Lower lobe of right lung (tissue), 2 donors: ENCODE measurements at regions not wholly inside any gene's neighbourhood (a gene's known extent, or its start where the extent isn't known, plus 50 kb on each side); places are given as distances from the start of the nearest gene placed in this dataset.

Source experiments
- ATAC-seq, 2 donors: fragments of 200-7000 bp; cut with Tn5 transposase; one replicate each; pipeline ENCODE4 v1.9.1; 2020 to 2022; ENCODE audit warnings: mild to moderate bottlenecking in 2 of 2, moderate library complexity in 2 of 2
- DNase-seq: peaks from one replicate; pipeline ENCODE4 v3.0.0-alpha.2; 2020
- H3K27ac ChIP-seq: fragments of 200-600 bp; one replicate; pipeline ENCODE4 v1.8.0; 2022
- H3K27me3 ChIP-seq: fragments of 200-600 bp; one replicate; pipeline ENCODE4 v1.8.0; 2022; ENCODE audit warnings: low read depth
- H3K36me3 ChIP-seq: fragments of 200-600 bp; one replicate; pipeline ENCODE4 v1.8.0; 2022; ENCODE audit warnings: mild to moderate bottlenecking
- H3K4me1 ChIP-seq: fragments of 200-600 bp; one replicate; pipeline ENCODE4 v1.8.0; 2022
- H3K4me3 ChIP-seq: fragments of 200-600 bp; one replicate; pipeline ENCODE4 v1.8.0; 2022; ENCODE audit warnings: mild to moderate bottlenecking
- H3K9me3 ChIP-seq: fragments of 200-600 bp; one replicate; pipeline ENCODE4 v1.8.0; 2022
- intact Hi-C: fragments of 100-400 bp; cut with DNase I; formaldehyde crosslinking; loops from one replicate; pipeline ENCODE4 v1.11.0; 2022
- TF ChIP-seq, protein P1 (sequence below): fragments of 200-600 bp; IDR thresholded peaks from one replicate; pipeline ENCODE4 v1.8.0; 2022; ENCODE audit warnings: antibody characterized with exemption, mild to moderate bottlenecking
- donor health status: DM: no; HTN: yes; CAD: no; lungs with severe emphysema.

DNA sequence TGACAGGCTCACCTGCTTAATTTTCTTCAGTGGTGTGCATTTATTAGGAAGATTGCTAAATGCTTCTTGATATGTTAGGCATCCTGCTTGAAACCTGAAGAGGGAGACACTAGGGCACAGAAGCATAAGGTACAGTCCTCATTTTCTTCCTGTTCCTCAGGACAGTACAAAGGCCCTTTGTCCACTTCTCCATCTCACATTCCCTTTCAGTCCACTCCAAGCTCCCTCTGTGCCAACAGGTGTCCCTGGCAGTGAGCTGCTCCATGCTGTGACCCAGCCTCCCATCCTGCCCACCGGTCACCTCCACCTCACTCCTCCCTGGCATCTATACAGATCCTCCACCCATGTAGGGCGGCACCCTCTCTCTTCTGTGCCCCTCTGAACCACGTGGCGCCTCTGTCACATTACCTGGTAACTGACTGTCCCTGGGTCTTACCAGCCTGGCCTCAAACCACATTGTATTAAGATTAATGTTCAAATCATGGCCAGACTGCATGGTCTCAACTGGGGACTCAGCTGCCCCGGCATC, 162.8 kb downstream of the VAPA start:
- H3K9me3 ChIP-seq = no peaks in the 10 kb centered on the region
- no peak for ATAC-seq

DNA sequence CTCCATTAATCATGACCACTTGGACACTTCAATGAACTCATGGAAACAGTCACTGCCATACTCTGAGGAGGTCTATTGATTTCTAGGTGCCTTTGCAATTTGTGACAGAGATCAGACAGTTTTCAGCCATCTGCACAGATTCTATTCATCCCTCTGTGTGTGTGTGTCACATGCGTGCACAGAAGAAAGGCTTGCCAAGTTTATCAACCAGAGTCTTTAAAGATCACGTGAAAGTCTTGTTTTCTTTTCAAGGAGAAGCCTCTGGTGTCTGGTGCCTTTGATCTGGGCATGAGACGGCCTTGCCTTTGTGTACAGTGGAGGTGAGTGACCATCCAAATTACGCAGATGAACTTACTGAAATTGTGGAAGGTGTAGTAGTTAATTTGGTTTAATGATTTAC, 164.2 kb downstream of the VAPA start:
- TF ChIP-seq, protein P1, sequence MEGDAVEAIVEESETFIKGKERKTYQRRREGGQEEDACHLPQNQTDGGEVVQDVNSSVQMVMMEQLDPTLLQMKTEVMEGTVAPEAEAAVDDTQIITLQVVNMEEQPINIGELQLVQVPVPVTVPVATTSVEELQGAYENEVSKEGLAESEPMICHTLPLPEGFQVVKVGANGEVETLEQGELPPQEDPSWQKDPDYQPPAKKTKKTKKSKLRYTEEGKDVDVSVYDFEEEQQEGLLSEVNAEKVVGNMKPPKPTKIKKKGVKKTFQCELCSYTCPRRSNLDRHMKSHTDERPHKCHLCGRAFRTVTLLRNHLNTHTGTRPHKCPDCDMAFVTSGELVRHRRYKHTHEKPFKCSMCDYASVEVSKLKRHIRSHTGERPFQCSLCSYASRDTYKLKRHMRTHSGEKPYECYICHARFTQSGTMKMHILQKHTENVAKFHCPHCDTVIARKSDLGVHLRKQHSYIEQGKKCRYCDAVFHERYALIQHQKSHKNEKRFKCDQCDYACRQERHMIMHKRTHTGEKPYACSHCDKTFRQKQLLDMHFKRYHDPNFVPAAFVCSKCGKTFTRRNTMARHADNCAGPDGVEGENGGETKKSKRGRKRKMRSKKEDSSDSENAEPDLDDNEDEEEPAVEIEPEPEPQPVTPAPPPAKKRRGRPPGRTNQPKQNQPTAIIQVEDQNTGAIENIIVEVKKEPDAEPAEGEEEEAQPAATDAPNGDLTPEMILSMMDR = no peak
- intact Hi-C loops = no loop called here
- Histone ChIP-seq H3K4me3 (no peak overlapping the region), H3K27ac (no peak overlapping the region), H3K27me3 (no peaks in the 10 kb centered on the region), H3K9me3 (peaks cover 7% of the 10 kb centered on the region), H3K4me1 (peaks cover 8% of the 10 kb centered on the region), H3K36me3 (no peaks in the 10 kb centered on the region)
- ATAC-seq (no peak), DNase-seq (no peak)

More for the DNA sequence above, 162.8 kb downstream of the VAPA start:
- TF ChIP-seq, protein P1 = no peak
- Histone ChIP-seq H3K4me1 (peaks cover 9% of the 10 kb centered on the region), H3K36me3 (no peaks in the 10 kb centered on the region), H3K27ac (no peak overlapping the region), H3K27me3 (no peaks in the 10 kb centered on the region), H3K4me3 (no peak overlapping the region)
- DNase-seq = no peak
- intact Hi-C loops = no loop called here

DNA sequence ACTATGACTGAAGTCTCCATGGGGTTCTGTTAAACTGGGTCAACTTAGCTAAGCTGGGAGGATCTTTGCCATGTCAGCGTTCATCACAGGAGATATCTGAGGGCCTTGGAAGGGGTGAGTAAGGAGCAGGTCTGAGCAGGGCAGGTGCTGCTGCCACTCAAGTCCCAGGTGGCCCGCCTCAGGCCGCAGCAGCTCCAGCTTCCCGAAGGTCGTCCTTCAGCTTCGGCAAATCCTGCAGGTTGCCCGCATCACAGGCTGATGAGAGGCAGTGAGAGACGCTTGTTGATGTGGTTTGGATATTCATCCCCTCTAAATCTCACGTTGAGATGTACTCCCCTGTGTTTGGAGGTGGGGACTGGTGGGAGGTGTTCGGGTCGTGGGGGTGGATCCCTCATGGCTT, 166.6 kb downstream of the VAPA start:
- peaks cover 18% of the 10 kb centered on the region for H3K9me3 ChIP-seq
- intact Hi-C loops = no loop called here
- ATAC-seq = no peak
- H3K36me3 ChIP-seq = no peaks in the 10 kb centered on the region
- DNase-seq = no peak
- no peaks in the 10 kb centered on the region for H3K27me3 ChIP-seq
- H3K27ac ChIP-seq = no peak overlapping the region
- H3K4me1 ChIP-seq = peaks cover 6% of the 10 kb centered on the region
- TF ChIP-seq, protein P1 = no peak
- H3K4me3 ChIP-seq = no peak overlapping the region

DNA sequence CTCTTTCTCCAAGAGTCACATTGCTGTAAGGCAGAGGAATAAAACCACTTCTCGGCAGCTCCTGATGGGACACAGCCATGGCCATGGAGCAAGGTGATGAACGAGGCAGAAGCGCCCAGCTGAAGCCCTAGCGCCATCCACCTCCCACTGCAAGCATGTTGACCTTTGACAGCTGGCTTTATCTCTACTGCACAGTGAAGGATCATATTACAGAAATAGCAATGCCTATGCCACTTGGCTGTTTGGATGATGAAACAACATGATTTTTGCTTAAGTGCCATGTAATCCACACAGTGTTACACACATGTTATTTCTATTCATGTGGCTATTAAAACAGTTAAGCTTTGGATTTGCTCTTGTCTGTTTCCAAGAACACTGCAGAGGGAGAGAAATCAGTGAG, 167.7 kb downstream of the VAPA start:
- Histone ChIP-seq H3K4me1 (peaks cover 6% of the 10 kb centered on the region), H3K27me3 (no peaks in the 10 kb centered on the region), H3K36me3 (no peaks in the 10 kb centered on the region), H3K27ac (no peak overlapping the region), H3K4me3 (no peak overlapping the region), H3K9me3 (peaks cover 18% of the 10 kb centered on the region)
- ATAC-seq (no peak), DNase-seq (no peak)
- intact Hi-C loops = no loop called here
- TF ChIP-seq, protein P1 = no peak

DNA sequence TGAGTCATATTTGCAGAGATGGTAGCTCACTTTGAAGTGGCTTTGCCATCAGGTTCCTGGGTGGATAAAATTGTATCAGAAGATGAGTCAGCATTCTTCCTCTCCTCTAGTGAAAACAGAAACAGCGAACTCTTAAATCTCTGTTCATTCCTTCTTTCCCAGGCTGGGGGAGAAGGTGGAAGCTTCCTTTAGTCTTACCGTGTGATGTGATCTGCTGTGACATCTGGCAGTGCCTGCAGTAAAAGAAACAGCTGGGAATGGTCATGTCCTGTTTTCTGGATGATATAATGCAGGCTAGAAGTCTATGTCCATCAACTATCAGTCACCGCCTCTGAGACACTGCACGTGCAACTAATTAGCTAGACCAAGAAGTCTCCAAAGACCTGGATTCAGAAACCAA, 171.6 kb downstream of the VAPA start:
- Histone ChIP-seq H3K27ac (no peak overlapping the region), H3K36me3 (no peaks in the 10 kb centered on the region), H3K4me3 (no peak overlapping the region), H3K27me3 (no peaks in the 10 kb centered on the region), H3K9me3 (peaks cover 18% of the 10 kb centered on the region), H3K4me1 (peaks cover 6% of the 10 kb centered on the region)
- ATAC-seq (no peak), DNase-seq (no peak)
- intact Hi-C loops = no loop called here
- TF ChIP-seq, protein P1 = no peak

DNA sequence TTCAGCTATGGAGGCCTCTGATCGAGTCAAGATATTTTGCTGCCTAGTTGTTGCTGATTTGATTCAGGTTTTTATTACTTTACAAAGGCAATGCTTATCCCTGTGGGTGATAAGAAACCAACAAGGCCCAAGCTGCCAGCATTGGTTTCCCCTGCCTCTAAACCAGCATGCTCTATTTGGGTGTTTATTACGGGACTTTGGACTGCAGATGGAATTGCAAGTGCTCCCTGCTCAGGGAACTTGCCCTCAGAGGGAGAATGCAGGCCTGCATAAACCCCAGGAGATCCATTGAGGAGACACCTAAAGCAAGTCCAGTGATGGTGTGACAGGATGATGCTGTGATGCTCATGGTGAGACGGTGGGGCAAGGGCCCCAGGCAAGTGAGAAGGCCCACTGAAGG, 172.1 kb downstream of the VAPA start:
- Histone ChIP-seq H3K36me3 (no peaks in the 10 kb centered on the region), H3K27ac (no peak overlapping the region), H3K27me3 (no peaks in the 10 kb centered on the region), H3K4me1 (peaks cover 6% of the 10 kb centered on the region), H3K9me3 (peaks cover 18% of the 10 kb centered on the region), H3K4me3 (no peak overlapping the region)
- intact Hi-C loops = no loop called here
- TF ChIP-seq, protein P1 = no peak
- DNase-seq (no peak), ATAC-seq (no peak)
